Cardiac muscle cell (in vitro differentiated cells and primary cell): ENCODE measurements at regions not wholly inside any gene's neighbourhood (a gene's known extent, or its start where the extent isn't known, plus 50 kb on each side); places are given as distances from the start of the nearest gene placed in this dataset.

Source experiments
- DNase-seq, 2 donors: peaks; one replicate each; pipeline versions ENCODE4 v3.0.0 to v3.0.0-alpha.2; 2010 to 2017; ENCODE audit warnings: low read depth in 1 of 2, low spot score in 1 of 2
- H3K27ac ChIP-seq: fragments of 200-600 bp; sonication (generic); 2 replicates; pipeline ENCODE4 v1.5.1; 2016
- H3K27me3 ChIP-seq: fragments of 200-600 bp; sonication (generic); 2 replicates; pipeline ENCODE4 v1.6.0; 2016; ENCODE audit warnings: control low read depth
- H3K36me3 ChIP-seq: fragments of 200-600 bp; sonication (generic); 2 replicates; pipeline ENCODE4 v1.5.1; 2016; ENCODE audit warnings: control low read depth
- H3K4me1 ChIP-seq: fragments of 200-600 bp; sonication (generic); 2 replicates; pipeline ENCODE4 v1.8.1; 2017; ENCODE audit warnings: low read depth, mild to moderate bottlenecking, mixed run types
- H3K4me3 ChIP-seq: fragments of 200-600 bp; sonication (generic); 2 replicates; pipeline ENCODE4 v1.5.1; 2016; ENCODE audit warnings: mild to moderate bottlenecking
- H3K9me3 ChIP-seq: fragments of 200-600 bp; sonication (generic); 2 replicates; pipeline ENCODE4 v1.5.1; 2017; ENCODE audit warnings: low read depth, mild to moderate bottlenecking, control low read depth
- TF ChIP-seq, protein P1 (sequence below): IDR thresholded peaks from 2 replicates; pipeline ENCODE4 v1.5.1; 2012; ENCODE audit warnings: low read depth, mild to moderate bottlenecking, low read length

DNA sequence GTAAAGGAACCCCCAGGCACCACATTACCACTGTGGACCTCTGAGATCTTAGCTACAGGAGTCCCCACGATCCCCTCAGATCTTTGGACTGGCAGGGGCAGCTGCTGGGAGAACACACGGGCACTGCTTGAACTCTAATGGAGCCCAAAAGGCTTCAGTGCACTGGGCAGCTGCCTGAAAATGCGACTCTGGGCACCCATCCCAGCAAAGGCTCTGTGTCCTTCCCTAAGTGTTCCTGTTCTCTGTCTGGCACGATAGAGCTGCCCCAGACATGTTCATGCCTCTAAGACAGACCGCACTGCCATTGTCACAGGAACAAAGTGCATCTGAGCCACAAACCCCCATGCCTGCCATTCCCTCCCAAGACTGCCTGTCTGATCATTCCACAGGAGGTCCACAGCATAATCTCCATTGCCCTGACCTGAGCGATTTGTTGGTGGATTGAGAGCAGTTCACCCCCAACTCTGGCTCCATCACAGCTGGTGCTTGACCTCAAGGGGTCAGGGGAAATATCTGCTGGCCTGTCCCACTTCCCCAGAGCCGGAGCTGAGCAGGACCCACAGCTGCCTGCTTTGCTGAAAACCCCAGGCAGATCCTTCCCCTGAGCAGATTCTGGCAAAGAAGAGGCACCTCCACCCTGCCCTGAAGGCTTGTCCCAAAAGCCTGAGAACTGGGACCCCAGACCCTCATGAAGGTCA, 436.0 kb upstream of the INTU start:
- no peak overlapping the region for H3K4me3 ChIP-seq
- H3K36me3 ChIP-seq, result no peaks in the 10 kb centered on the region
- no peaks in the 10 kb centered on the region for H3K27me3 ChIP-seq
- H3K4me1 ChIP-seq, result no peaks in the 10 kb centered on the region
- TF ChIP-seq, protein P1, sequence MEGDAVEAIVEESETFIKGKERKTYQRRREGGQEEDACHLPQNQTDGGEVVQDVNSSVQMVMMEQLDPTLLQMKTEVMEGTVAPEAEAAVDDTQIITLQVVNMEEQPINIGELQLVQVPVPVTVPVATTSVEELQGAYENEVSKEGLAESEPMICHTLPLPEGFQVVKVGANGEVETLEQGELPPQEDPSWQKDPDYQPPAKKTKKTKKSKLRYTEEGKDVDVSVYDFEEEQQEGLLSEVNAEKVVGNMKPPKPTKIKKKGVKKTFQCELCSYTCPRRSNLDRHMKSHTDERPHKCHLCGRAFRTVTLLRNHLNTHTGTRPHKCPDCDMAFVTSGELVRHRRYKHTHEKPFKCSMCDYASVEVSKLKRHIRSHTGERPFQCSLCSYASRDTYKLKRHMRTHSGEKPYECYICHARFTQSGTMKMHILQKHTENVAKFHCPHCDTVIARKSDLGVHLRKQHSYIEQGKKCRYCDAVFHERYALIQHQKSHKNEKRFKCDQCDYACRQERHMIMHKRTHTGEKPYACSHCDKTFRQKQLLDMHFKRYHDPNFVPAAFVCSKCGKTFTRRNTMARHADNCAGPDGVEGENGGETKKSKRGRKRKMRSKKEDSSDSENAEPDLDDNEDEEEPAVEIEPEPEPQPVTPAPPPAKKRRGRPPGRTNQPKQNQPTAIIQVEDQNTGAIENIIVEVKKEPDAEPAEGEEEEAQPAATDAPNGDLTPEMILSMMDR, result no peak
- H3K9me3 ChIP-seq, result no peaks in the 10 kb centered on the region
- no peak for DNase-seq
- no peak overlapping the region for H3K27ac ChIP-seq

DNA sequence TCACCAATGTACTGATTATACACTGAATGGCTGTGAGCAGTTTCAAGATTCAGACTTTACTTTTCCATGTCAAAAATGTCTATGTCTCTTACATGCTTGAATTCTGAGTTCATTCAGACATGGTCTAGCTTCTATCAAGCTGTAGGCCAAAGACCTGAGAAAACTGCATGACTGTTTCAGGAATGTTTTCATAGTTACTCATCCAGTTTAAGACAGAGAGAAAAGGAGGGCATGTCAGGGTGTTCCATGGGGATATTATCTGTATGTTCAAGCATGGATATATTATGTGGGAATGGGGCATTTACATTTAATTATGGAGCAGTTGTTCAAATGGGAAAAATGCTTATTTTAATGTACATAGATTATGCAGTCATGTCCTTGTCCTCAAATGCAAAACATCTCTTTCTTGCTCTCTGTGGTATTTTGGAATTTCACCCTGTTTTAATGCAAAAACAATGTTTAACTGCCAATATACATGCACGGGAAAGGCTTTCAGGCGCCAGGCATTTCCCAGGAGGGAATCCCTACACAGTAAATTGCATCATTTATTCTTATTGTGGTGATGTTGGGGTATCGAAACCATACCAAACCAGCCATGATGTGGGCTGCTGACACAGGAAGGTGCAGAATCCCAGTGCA, 429.1 kb upstream of the INTU start:
- H3K27me3 ChIP-seq, result no peaks in the 10 kb centered on the region
- DNase-seq, result peak in 1 of 2 donors; percentile 25
- TF ChIP-seq, protein P1, result no peak
- H3K4me3 ChIP-seq, result no peak overlapping the region
- no peak overlapping the region for H3K27ac ChIP-seq
- H3K36me3 ChIP-seq, result no peaks in the 10 kb centered on the region
- H3K9me3 ChIP-seq, result no peaks in the 10 kb centered on the region
- no peaks in the 10 kb centered on the region for H3K4me1 ChIP-seq

DNA sequence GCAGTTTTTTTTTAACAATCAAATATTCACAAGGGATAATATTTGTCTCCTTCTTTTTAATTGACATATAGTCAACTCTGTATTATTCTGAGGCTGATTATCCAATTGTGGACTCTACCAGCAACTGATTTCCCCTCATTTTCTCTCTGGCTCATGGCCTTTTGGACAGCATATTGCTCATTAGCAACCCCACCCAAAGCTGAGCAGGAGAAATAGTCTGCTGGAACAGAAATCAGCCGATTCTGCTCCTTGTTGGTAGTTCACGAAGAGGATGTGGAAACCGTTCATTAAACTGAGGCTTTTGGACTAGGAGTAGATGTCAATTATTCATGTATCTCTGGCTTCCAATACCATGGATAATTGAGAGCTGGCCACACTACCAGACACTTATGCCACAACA, 428.4 kb upstream of the INTU start:
- Histone ChIP-seq H3K4me1 (no peaks in the 10 kb centered on the region), H3K9me3 (no peaks in the 10 kb centered on the region), H3K4me3 (no peak overlapping the region), H3K27me3 (no peaks in the 10 kb centered on the region), H3K27ac (no peak overlapping the region), H3K36me3 (no peaks in the 10 kb centered on the region)
- no peak for DNase-seq
- TF ChIP-seq, protein P1, result no peak

DNA sequence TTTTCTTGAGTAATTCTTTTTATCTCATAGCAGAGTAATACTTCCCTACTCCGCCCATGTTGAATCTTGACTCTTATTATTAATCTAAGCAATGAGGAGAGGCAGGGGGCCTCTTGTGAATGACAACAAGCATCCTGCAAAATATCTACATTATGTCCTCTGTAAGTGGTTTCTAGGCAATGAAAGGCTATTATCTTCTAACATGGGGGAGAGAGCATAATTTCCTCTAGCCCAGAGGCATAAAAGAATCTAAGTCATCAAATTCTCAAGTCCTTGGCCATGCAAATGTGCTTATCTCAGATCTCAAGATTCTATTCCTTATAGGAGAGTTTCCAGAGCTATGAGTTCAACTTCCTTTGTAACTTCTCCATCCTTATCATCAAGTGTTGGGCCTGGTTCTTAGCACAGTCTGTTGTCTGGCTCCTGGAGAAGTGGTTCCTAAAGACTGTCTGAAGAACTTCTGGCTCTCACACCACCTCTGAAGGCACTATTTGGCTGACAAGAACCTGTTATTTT, 423.1 kb upstream of the INTU start:
- no peak overlapping the region for H3K4me3 ChIP-seq
- H3K9me3 ChIP-seq, result no peaks in the 10 kb centered on the region
- H3K4me1 ChIP-seq, result no peaks in the 10 kb centered on the region
- H3K36me3 ChIP-seq, result no peaks in the 10 kb centered on the region
- TF ChIP-seq, protein P1, result no peak
- no peaks in the 10 kb centered on the region for H3K27me3 ChIP-seq
- DNase-seq, result no peak
- H3K27ac ChIP-seq, result no peak overlapping the region

DNA sequence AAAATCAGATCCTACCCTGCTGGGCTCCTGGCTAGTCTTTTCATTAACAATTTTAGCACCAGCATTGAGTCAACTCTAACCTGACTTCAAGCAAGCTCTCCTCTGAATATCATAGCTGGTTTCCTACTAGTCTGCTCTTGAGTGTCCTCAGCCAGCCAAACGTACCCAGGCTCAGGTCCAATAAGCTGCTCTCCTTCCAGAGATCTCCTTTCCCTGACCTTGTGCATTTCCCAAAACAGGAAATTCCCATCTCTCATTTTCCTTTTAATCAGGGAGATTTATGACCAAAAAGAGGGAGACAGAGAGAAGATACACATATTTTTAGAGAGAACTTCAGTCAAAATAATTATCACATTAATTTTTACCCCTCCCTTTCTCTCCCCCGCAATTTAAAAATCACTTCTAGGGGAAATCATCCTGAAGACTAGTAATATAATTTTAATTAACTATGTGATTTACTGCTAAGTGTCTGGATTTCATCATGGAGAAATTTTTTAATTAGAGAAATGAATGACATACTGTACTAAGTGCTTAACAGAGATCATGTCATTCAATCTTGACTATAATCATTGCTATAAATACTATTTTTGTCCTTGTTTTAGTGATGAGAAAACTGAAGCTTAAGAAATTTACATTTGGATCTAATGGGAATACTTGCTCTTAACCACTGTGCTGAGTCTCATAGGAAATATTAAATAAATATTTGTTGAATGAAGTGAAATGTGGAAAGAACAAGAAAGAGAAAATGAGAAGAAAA, 421.7 kb upstream of the INTU start:
- H3K36me3 ChIP-seq, result no peaks in the 10 kb centered on the region
- DNase-seq, result peak in 1 of 2 donors; percentile 10
- H3K27ac ChIP-seq, result no peak overlapping the region
- H3K9me3 ChIP-seq, result no peaks in the 10 kb centered on the region
- no peak overlapping the region for H3K4me3 ChIP-seq
- TF ChIP-seq, protein P1, result no peak
- no peaks in the 10 kb centered on the region for H3K27me3 ChIP-seq
- H3K4me1 ChIP-seq, result no peaks in the 10 kb centered on the region
